T-cell (primary cell): ENCODE measurements at regions not wholly inside any gene's neighbourhood (a gene's known extent, or its start where the extent isn't known, plus 50 kb on each side); places are given as distances from the start of the nearest gene placed in this dataset.

Experiments used
- ATAC-seq, 4 experiments: fragments of 200-7000 bp in 3 of 4; fragments of 150-1000 bp in 1 of 4; cut with Tn5 transposase; replicated peaks in 1 of 4; 1 replicate in 3 of 4; 2 replicates in 1 of 4; pipeline ENCODE4 v1.10.0; 2021; ENCODE audit warnings: moderate library complexity in 3 of 4, mild to moderate bottlenecking in 2 of 4, moderate number of reproducible peaks in 1 of 4
- CTCF ChIA-PET, 2 donors: fragments of 300-600 bp; sonication (Branson Sonifier 250); formaldehyde crosslinking; loops; one replicate each; lab custom pipeline; 2022; ENCODE audit warnings: antibody characterized with exemption in 2 of 2; lab: Charles Lee
- POLR2A ChIA-PET, 2 donors: fragments of 300-600 bp; sonication (Branson Sonifier 250); formaldehyde crosslinking; loops; one replicate each; lab custom pipeline; 2022; ENCODE audit warnings: antibody characterized with exemption in 2 of 2; lab: Charles Lee
- DNase-seq, 35 experiments: peaks; one replicate each; pipeline versions ENCODE4 v3.0.0 to v3.0.0-alpha.2; 2013 to 2023
- H3K27ac ChIP-seq: one replicate; pipeline ENCODE4 v1.5.1; 2013; ENCODE audit warnings: low read length
- H3K27me3 ChIP-seq, 2 experiments: replicated peaks in 1 of 2; 1 replicate in 1 of 2; 2 replicates in 1 of 2; pipeline versions ENCODE4 v1.6.1 to v1.7.0; 2013; ENCODE audit warnings: low read length in 1 of 2, mixed read lengths in 1 of 2; ENCODE audit not compliant: control insufficient read depth in 2 of 2, insufficient read depth in 2 of 2; ENCODE audit errors: extremely low read depth in 1 of 2
- H3K36me3 ChIP-seq, 2 donors: 1 replicate in 1 of 2; 2 replicates in 1 of 2; pipeline versions ENCODE4 v1.6.1 to v1.7.0; 2013; ENCODE audit warnings: low read length in 1 of 2; ENCODE audit not compliant: control insufficient read depth in 2 of 2, insufficient read depth in 1 of 2; ENCODE audit errors: extremely low read depth in 1 of 2
- H3K4me1 ChIP-seq, 2 experiments: 1 replicate in 1 of 2; 2 replicates in 1 of 2; pipeline versions ENCODE4 v1.6.1 to v1.7.0; 2013; ENCODE audit warnings: low read length in 2 of 2, mixed read lengths in 1 of 2; ENCODE audit not compliant: insufficient read depth in 2 of 2, control insufficient read depth in 1 of 2; ENCODE audit errors: extremely low read depth in 1 of 2
- H3K4me3 ChIP-seq, 2 donors: 1 replicate in 1 of 2; 2 replicates in 1 of 2; pipeline versions ENCODE4 v1.5.1 to v1.7.0; 2013; ENCODE audit warnings: mild to moderate bottlenecking in 2 of 2, low read length in 1 of 2, moderate library complexity in 1 of 2; ENCODE audit not compliant: control insufficient read depth in 1 of 2; ENCODE audit errors: extremely low read depth in 1 of 2
- H3K9me3 ChIP-seq: 2 replicates; pipeline ENCODE4 v1.7.0; 2013
- H3K27ac Mint-ChIP-seq, 2 donors: one replicate each; pipeline ENCODE4 v1.8.0; 2020 to 2021; ENCODE audit warnings: mild to moderate bottlenecking in 2 of 2, mixed read lengths in 2 of 2
- H3K27me3 Mint-ChIP-seq, 2 donors: one replicate each; pipeline ENCODE4 v1.8.0; 2021 to 2022; ENCODE audit warnings: mixed read lengths in 2 of 2
- H3K36me3 Mint-ChIP-seq: one replicate; pipeline ENCODE4 v1.8.0; 2021; ENCODE audit warnings: mixed read lengths
- H3K4me1 Mint-ChIP-seq, 3 donors: one replicate each; pipeline ENCODE4 v1.8.0; 2020 to 2022; ENCODE audit warnings: mixed read lengths in 3 of 3, mild to moderate bottlenecking in 1 of 3
- H3K4me3 Mint-ChIP-seq, 3 donors: one replicate each; pipeline ENCODE4 v1.8.0; 2020 to 2022; ENCODE audit warnings: mild to moderate bottlenecking in 3 of 3, mixed read lengths in 3 of 3, moderate library complexity in 3 of 3
- H3K9me3 Mint-ChIP-seq, 3 donors: one replicate each; pipeline ENCODE4 v1.8.0; 2020 to 2022; ENCODE audit warnings: mixed read lengths in 3 of 3
- WGBS: methylation state at CpG from one replicate; pipeline ENCODE4 v1.1.5; 2013; ENCODE audit warnings: missing lambda C conversion rate; ENCODE audit not compliant: insufficient coverage; 5-methylcytosine and 5-hydroxymethylcytosine counted together

- DNase-seq, result no peak
- Histone ChIP-seq H3K27ac (no peak overlapping the region), H3K9me3 (no peaks in the 10 kb centered on the region), H3K4me3 (no peak overlapping the region), H3K4me1 (no peaks in the 10 kb centered on the region), H3K27me3 (no peaks in the 10 kb centered on the region), H3K36me3 (no peaks in the 10 kb centered on the region)
- H3K27me3 Mint-ChIP-seq, result peaks cover 0 to 5% of the 10 kb centered on the region in 2 donors
- CTCF ChIA-PET, result interaction anchor here (0.5 to 0.6 kb wide), 3 partner anchors 56 to 1658 kb away, joined by 3 read pairs; no protein-coding TSS in a partner anchor
- no peak overlapping the region for H3K27ac Mint-ChIP-seq
- ATAC-seq, result no peak
- WGBS, result no CpG with 5 or more reads among the region's 3 CpGs
- no peaks in the 10 kb centered on the region for H3K36me3 Mint-ChIP-seq
- H3K4me3 Mint-ChIP-seq, result no peak overlapping the region
- POLR2A ChIA-PET, result no interaction called here
- no peaks in the 10 kb centered on the region for H3K4me1 Mint-ChIP-seq
- H3K9me3 Mint-ChIP-seq, result no peaks in the 10 kb centered on the region
Measured at GRCh38 chr12:93040367-93040766, 111.3 kb upstream of the EEA1 start.

GRCh38 chr12:93041416-93041815 is 112.3 kb upstream of the EEA1 start:
- Histone ChIP-seq H3K27ac (no peak overlapping the region), H3K9me3 (no peaks in the 10 kb centered on the region), H3K36me3 (no peaks in the 10 kb centered on the region), H3K27me3 (no peaks in the 10 kb centered on the region), H3K4me1 (no peaks in the 10 kb centered on the region), H3K4me3 (no peak overlapping the region)
- Mint-ChIP-seq H3K36me3 (no peaks in the 10 kb centered on the region), H3K4me3 (no peak overlapping the region), H3K27ac (no peak overlapping the region), H3K27me3 (peaks cover 0 to 5% of the 10 kb centered on the region in 2 donors), H3K9me3 (no peaks in the 10 kb centered on the region), H3K4me1 (no peaks in the 10 kb centered on the region)
- POLR2A ChIA-PET, result no interaction called here
- no peak for DNase-seq
- CTCF ChIA-PET, result no interaction called here
- no peak for ATAC-seq

GRCh38 chr12:93042283-93042682 is 113.2 kb upstream of the EEA1 start:
- Histone ChIP-seq H3K9me3 (no peaks in the 10 kb centered on the region), H3K27ac (no peak overlapping the region), H3K36me3 (no peaks in the 10 kb centered on the region), H3K4me3 (no peak overlapping the region), H3K4me1 (no peaks in the 10 kb centered on the region), H3K27me3 (no peaks in the 10 kb centered on the region)
- H3K9me3 Mint-ChIP-seq, result no peaks in the 10 kb centered on the region
- 37% methylated on average over 2 of the region's 3 CpGs for WGBS
- ChIA-PET POLR2A (no interaction called here), CTCF (interaction anchor here in 1 of 2 donors (0.6 kb wide), 1 partner anchor 386 kb away, joined by 9 read pairs; no protein-coding TSS in a partner anchor)
- no peaks in the 10 kb centered on the region for H3K4me1 Mint-ChIP-seq
- no peak overlapping the region for H3K4me3 Mint-ChIP-seq
- no peaks in the 10 kb centered on the region for H3K36me3 Mint-ChIP-seq
- H3K27ac Mint-ChIP-seq, result no peak overlapping the region
- peaks cover 0 to 8% of the 10 kb centered on the region in 2 donors for H3K27me3 Mint-ChIP-seq
- ATAC-seq, result no peak
- no peak for DNase-seq

GRCh38 chr12:93042684-93043083 is 113.6 kb upstream of the EEA1 start:
- ATAC-seq (no peak), DNase-seq (no peak)
- Mint-ChIP-seq H3K27me3 (peaks cover 0 to 9% of the 10 kb centered on the region in 2 donors), H3K9me3 (no peaks in the 10 kb centered on the region), H3K27ac (no peak overlapping the region), H3K4me3 (no peak overlapping the region), H3K4me1 (no peaks in the 10 kb centered on the region), H3K36me3 (no peaks in the 10 kb centered on the region)
- H3K27ac ChIP-seq, result no peak overlapping the region
- H3K36me3 ChIP-seq, result no peaks in the 10 kb centered on the region
- no peaks in the 10 kb centered on the region for H3K4me1 ChIP-seq
- no peaks in the 10 kb centered on the region for H3K27me3 ChIP-seq
- ChIA-PET CTCF (interaction anchor here in 1 of 2 donors (0.6 kb wide), 1 partner anchor 386 kb away, joined by 9 read pairs; no protein-coding TSS in a partner anchor), POLR2A (no interaction called here)
- 100% methylated on average over 2 of the region's 6 CpGs for WGBS
- no peaks in the 10 kb centered on the region for H3K9me3 ChIP-seq
- H3K4me3 ChIP-seq, result no peak overlapping the region

GRCh38 chr12:93043192-93043876 is 114.2 kb upstream of the EEA1 start:
- Mint-ChIP-seq H3K4me1 (peaks cover 0 to 2% (median 0%) of the 10 kb centered on the region in 3 donors), H3K9me3 (no peaks in the 10 kb centered on the region), H3K4me3 (no peak overlapping the region), H3K27me3 (peaks cover 0 to 11% of the 10 kb centered on the region in 2 donors), H3K27ac (no peak overlapping the region), H3K36me3 (no peaks in the 10 kb centered on the region)
- Histone ChIP-seq H3K27ac (no peak overlapping the region), H3K9me3 (no peaks in the 10 kb centered on the region), H3K4me3 (no peak overlapping the region), H3K4me1 (no peaks in the 10 kb centered on the region), H3K36me3 (no peaks in the 10 kb centered on the region), H3K27me3 (no peaks in the 10 kb centered on the region)
- ChIA-PET CTCF (interaction anchor here in 1 of 2 donors (0.6 kb wide), 2 partner anchors 140 to 1633 kb away, joined by 3 read pairs; no protein-coding TSS in a partner anchor), POLR2A (no interaction called here)
- no CpG with 5 or more reads among the region's 3 CpGs for WGBS
- ATAC-seq (no peak), DNase-seq (no peak)

GRCh38 chr12:93043877-93044209 is 114.7 kb upstream of the EEA1 start:
- Histone ChIP-seq H3K4me3 (no peak overlapping the region), H3K9me3 (no peaks in the 10 kb centered on the region), H3K4me1 (no peaks in the 10 kb centered on the region), H3K27ac (no peak overlapping the region), H3K36me3 (no peaks in the 10 kb centered on the region), H3K27me3 (no peaks in the 10 kb centered on the region)
- ChIA-PET CTCF (interaction anchor here in 1 of 2 donors (0.6 kb wide), 2 partner anchors 139 to 1633 kb away, joined by 3 read pairs; no protein-coding TSS in a partner anchor), POLR2A (no interaction called here)
- no peaks in the 10 kb centered on the region for H3K9me3 Mint-ChIP-seq
- 80% methylated on average over 1 of the region's 3 CpGs for WGBS
- H3K4me3 Mint-ChIP-seq, result no peak overlapping the region
- no peaks in the 10 kb centered on the region for H3K36me3 Mint-ChIP-seq
- H3K27me3 Mint-ChIP-seq, result peaks cover 0 to 9% of the 10 kb centered on the region in 2 donors
- peaks cover 0 to 7% (median 1%) of the 10 kb centered on the region in 3 donors for H3K4me1 Mint-ChIP-seq
- DNase-seq (no peak), ATAC-seq (no peak)
- H3K27ac Mint-ChIP-seq, result no peak overlapping the region
